Breast epithelium (tissue), 4 donors: ENCODE measurements at regions not wholly inside any gene's neighbourhood (a gene's known extent, or its start where the extent isn't known, plus 50 kb on each side); places are given as distances from the start of the nearest gene placed in this dataset.

Source experiments
- DNase-seq, 2 donors: peaks; one replicate each; pipeline ENCODE4 v3.0.0-alpha.2; 2019; ENCODE audit warnings: low spot score in 2 of 2
- H3K27ac ChIP-seq, 2 donors: fragments of 200-600 bp; sonication (generic) in 1 of 2; one replicate each; pipeline ENCODE4 v1.5.1; 2016 to 2019; ENCODE audit warnings: mild to moderate bottlenecking in 1 of 2
- H3K27me3 ChIP-seq, 2 donors: fragments of 200-600 bp; sonication (generic) in 1 of 2; one replicate each; pipeline versions ENCODE4 v1.5.1 to v1.6.0; 2017 to 2019; ENCODE audit warnings: control low read depth in 1 of 2, mild to moderate bottlenecking in 1 of 2
- H3K36me3 ChIP-seq: fragments of 200-600 bp; one replicate; pipeline ENCODE4 v1.5.1; 2019
- H3K4me1 ChIP-seq, 2 donors: fragments of 200-600 bp; sonication (generic); one replicate each; pipeline ENCODE4 v1.5.1; 2016 to 2019; ENCODE audit warnings: control low read depth in 1 of 2
- H3K4me3 ChIP-seq, 3 donors: fragments of 200-600 bp; sonication (generic); 1 replicate in 2 of 3; 2 replicates in 1 of 3; pipeline ENCODE4 v1.5.1; 2016 to 2019; ENCODE audit warnings: mild to moderate bottlenecking in 3 of 3, moderate library complexity in 2 of 3
- H3K9me3 ChIP-seq, 2 donors: fragments of 200-600 bp; sonication (generic) in 1 of 2; one replicate each; pipeline ENCODE4 v1.5.1; 2016 to 2019; ENCODE audit warnings: control low read depth in 1 of 2
- POLR2A ChIP-seq: fragments of 450-650 bp; IDR thresholded peaks from one replicate; pipeline ENCODE4 v1.6.1; 2016; ENCODE audit warnings: antibody characterized with exemption, mild to moderate bottlenecking, moderate library complexity
- POLR2AphosphoS5 ChIP-seq, 3 donors: sonication (generic); formaldehyde crosslinking; IDR thresholded peaks; one replicate each; pipeline ENCODE4 v1.6.1; 2017; ENCODE audit warnings: antibody characterized with exemption in 3 of 3
- intact Hi-C: fragments of 100-400 bp; cut with DNase I; formaldehyde crosslinking; loops from one replicate; pipeline ENCODE4 v1.15.1; 2023; ENCODE audit warnings: low total_unique reads
- TF ChIP-seq, protein P1 (sequence below), 3 donors: fragments of 450-650 bp; IDR thresholded peaks; one replicate each; pipeline ENCODE4 v1.5.1; 2016 to 2017; ENCODE audit warnings: antibody characterized with exemption in 3 of 3, mild to moderate bottlenecking in 3 of 3, moderate library complexity in 3 of 3

DNA sequence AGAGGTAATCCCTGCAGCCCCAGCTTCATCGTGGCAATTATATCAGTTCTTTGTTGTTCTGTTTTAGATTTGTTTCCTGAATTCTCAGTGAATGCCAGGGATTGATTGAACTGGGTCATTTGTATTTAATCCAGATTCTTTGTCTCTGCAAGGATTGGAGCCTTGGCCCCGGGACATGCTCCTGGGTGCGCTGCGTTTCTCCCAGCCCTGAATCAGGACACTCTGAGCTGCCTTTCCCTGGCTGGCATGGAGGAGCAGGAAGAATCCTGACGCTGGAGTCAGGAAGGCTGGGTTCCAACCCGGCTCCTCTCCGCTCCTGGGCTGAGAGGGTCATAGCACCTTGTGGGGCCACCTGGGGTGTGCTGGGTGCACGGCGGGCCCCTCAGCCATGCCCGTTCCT lies 545.6 kb downstream of the QKI start:
- Histone ChIP-seq H3K27me3 (no peaks in the 10 kb centered on the region), H3K27ac (no peak overlapping the region), H3K36me3 (no peaks in the 10 kb centered on the region), H3K9me3 (no peaks in the 10 kb centered on the region), H3K4me1 (no peaks in the 10 kb centered on the region), H3K4me3 (no peak overlapping the region)
- intact Hi-C loops, result loop anchor here (10.0 kb wide), 2 partner anchors 785 to 1315 kb away; no protein-coding TSS in a partner anchor
- no peak for DNase-seq
- TF ChIP-seq, protein P1, sequence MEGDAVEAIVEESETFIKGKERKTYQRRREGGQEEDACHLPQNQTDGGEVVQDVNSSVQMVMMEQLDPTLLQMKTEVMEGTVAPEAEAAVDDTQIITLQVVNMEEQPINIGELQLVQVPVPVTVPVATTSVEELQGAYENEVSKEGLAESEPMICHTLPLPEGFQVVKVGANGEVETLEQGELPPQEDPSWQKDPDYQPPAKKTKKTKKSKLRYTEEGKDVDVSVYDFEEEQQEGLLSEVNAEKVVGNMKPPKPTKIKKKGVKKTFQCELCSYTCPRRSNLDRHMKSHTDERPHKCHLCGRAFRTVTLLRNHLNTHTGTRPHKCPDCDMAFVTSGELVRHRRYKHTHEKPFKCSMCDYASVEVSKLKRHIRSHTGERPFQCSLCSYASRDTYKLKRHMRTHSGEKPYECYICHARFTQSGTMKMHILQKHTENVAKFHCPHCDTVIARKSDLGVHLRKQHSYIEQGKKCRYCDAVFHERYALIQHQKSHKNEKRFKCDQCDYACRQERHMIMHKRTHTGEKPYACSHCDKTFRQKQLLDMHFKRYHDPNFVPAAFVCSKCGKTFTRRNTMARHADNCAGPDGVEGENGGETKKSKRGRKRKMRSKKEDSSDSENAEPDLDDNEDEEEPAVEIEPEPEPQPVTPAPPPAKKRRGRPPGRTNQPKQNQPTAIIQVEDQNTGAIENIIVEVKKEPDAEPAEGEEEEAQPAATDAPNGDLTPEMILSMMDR (IDR thresholded peaks at IDR 0.05), result no peak
- TF ChIP-seq POLR2AphosphoS5 (IDR thresholded peaks at IDR 0.05) (no peak), POLR2A (no peak)

DNA sequence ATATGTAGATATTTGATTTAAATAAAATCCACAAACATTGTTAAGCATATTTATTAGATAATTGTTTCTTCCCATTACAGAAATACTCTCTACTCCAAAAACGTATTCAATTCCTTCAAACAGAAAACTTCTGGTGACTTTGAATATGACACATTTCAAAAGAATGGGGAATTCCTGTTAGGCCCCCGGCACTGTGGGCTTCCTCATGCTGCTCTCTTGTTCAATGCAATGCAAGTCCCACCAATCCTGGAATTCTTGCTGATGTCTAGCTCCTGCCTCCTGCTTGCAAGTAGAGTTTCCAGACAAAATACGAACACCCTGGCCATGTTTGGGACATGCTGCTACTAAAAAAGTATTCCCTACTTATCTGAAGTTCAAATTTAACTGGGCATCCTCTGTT lies 544.1 kb downstream of the QKI start:
- no peaks in the 10 kb centered on the region for H3K27me3 ChIP-seq
- no peak overlapping the region for H3K4me3 ChIP-seq
- intact Hi-C loops, result no loop called here
- DNase-seq, result no peak
- H3K36me3 ChIP-seq, result no peaks in the 10 kb centered on the region
- H3K9me3 ChIP-seq, result no peaks in the 10 kb centered on the region
- H3K4me1 ChIP-seq, result no peaks in the 10 kb centered on the region
- no peak overlapping the region for H3K27ac ChIP-seq
- TF ChIP-seq, protein P1 (IDR thresholded peaks at IDR 0.05), result no peak
- TF ChIP-seq POLR2AphosphoS5 (IDR thresholded peaks at IDR 0.05) (no peak), POLR2A (no peak)

DNA sequence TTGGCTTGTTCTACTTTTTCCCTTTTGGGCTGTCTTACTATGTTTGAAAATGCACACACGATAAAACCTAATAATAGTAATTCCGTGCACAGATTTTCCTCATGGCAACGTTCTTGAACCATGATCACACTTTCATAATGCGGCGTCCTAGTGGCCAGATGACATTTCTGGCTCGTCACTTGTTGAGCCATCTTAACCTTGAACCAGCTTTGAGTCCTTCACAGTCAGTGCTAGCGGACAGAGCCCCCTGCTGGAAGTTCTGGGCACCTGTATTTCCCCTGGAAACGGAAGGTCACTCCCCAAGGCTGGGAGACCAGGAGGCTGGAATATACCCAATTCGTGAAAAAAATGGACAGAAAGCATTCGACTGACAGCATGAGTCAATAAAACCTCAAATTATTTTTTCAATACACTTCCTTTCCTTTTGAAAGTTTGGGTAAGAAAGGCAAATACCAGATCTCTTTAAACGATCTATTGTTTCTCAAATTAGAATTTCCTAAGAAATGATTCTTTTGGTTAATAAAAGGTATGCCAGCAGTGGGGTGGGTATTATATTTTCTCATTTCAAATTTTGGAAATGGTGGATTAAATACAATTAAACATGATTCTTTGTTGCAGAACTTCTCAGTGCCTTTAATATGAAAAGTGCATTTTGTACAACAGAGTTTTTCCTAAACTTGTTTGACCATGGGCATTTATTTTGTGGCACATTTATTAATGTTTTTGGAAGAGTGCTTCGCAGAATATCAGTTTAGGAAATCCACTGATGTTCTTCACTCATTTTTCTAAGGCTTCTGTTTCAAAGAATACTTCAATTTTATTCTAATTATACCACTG lies 542.3 kb downstream of the QKI start:
- intact Hi-C loops, result no loop called here
- H3K4me1 ChIP-seq, result no peaks in the 10 kb centered on the region
- H3K4me3 ChIP-seq, result no peak overlapping the region
- peak; percentile 43 to 72 for DNase-seq
- TF ChIP-seq POLR2AphosphoS5 (IDR thresholded peaks at IDR 0.05) (peak in 1 of 3 donors; percentile 39), POLR2A (no peak)
- TF ChIP-seq, protein P1 (IDR thresholded peaks at IDR 0.05), result peak; percentile 51 to 87 (median 65)
- no peaks in the 10 kb centered on the region for H3K9me3 ChIP-seq
- no peaks in the 10 kb centered on the region for H3K27me3 ChIP-seq
- H3K36me3 ChIP-seq, result no peaks in the 10 kb centered on the region
- H3K27ac ChIP-seq, result no peak overlapping the region

DNA sequence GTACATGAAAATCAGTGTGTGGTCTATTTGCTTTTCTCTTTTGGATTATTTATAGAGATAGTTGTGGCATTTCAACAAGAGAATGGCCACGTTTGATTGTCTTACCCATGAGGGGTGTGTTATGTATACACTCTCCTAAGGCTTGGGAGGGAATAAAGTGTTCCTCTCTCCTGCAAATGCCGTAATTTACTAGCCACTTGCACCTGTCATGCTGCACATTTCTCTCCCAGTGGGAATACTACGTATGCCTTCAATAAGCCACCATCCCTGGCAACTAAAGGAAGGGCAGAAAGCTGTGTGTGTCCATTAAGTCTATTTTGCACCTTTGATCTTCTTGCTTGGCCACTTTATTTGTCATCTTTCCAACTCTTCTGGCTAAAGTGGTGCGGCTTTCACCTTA lies 541.2 kb downstream of the QKI start:
- Histone ChIP-seq H3K27me3 (no peaks in the 10 kb centered on the region), H3K36me3 (no peaks in the 10 kb centered on the region), H3K9me3 (no peaks in the 10 kb centered on the region), H3K4me3 (no peak overlapping the region), H3K4me1 (no peaks in the 10 kb centered on the region), H3K27ac (no peak overlapping the region)
- DNase-seq, result no peak
- TF ChIP-seq, protein P1 (IDR thresholded peaks at IDR 0.05), result no peak
- intact Hi-C loops, result no loop called here

DNA sequence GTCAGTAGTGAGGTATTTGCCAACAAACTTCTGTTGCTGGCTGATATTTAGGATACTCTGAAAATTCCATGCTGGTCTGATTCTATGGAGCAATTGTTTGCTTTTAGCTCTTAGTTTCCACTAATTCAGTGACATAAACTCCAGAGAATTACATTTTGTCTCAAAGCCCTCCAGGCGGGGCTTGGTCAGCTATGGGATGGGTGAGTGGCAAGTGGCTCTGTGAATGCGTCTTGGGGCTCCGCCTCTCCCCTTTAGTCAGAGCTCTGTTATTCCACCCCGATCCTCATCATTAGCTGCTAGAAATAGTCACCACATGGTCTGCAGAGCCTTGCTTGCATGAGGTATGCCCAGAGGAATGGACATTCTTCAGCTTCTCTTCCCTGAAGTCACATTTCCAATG lies 540.6 kb downstream of the QKI start:
- Histone ChIP-seq H3K4me3 (no peak overlapping the region), H3K9me3 (no peaks in the 10 kb centered on the region), H3K27ac (no peak overlapping the region), H3K27me3 (no peaks in the 10 kb centered on the region), H3K4me1 (no peaks in the 10 kb centered on the region), H3K36me3 (no peaks in the 10 kb centered on the region)
- TF ChIP-seq POLR2A (no peak), POLR2AphosphoS5 (IDR thresholded peaks at IDR 0.05) (no peak)
- TF ChIP-seq, protein P1 (IDR thresholded peaks at IDR 0.05), result no peak
- intact Hi-C loops, result no loop called here
- DNase-seq, result no peak
